Ishikawa (cell line): ENCODE measurements at regions not wholly inside any gene's neighbourhood (a gene's known extent, or its start where the extent isn't known, plus 50 kb on each side); places are given as distances from the start of the nearest gene placed in this dataset.

Experiments
- CEBPB ChIP-seq: IDR thresholded peaks from 2 replicates; pipeline ENCODE4 v1.6.1; 2012
- EP300 ChIP-seq: IDR thresholded peaks from 2 replicates; pipeline ENCODE4 v1.6.1; 2012; ENCODE audit warnings: borderline replicate concordance
- FOXM1 ChIP-seq: IDR thresholded peaks from 2 replicates; pipeline ENCODE4 v1.6.1; 2012; ENCODE audit warnings: low read depth, borderline replicate concordance
- TF ChIP-seq, protein P1 (sequence below): IDR thresholded peaks from 2 replicates; pipeline ENCODE4 v1.6.1; 2012

DNA sequence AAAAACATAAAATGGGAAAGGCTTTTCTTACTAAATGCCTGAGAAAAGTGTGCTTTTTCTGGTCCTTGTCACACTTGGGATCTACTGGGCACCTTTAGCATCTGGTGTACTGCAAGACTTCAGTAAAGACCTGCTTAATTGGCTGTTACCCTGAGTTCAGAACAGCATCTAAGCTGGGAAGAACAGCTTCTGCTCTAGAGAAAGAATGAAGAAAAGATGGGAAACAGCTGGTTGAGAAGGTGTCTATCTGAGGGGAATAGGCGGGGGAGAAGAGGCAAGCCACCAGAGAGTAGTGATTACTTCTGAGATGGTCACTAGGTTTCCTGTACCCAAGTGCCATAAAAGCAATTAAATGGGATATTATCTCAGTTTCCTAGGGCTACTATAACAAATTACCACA is 128.2 kb upstream of the SPACA1 start:
- TF ChIP-seq EP300 (no peak), CEBPB (no peak), FOXM1 (no peak)
- TF ChIP-seq, protein P1, sequence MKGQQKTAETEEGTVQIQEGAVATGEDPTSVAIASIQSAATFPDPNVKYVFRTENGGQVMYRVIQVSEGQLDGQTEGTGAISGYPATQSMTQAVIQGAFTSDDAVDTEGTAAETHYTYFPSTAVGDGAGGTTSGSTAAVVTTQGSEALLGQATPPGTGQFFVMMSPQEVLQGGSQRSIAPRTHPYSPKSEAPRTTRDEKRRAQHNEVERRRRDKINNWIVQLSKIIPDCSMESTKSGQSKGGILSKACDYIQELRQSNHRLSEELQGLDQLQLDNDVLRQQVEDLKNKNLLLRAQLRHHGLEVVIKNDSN, result no peak
